Neural cell (in vitro differentiated cells): ENCODE measurements at regions not wholly inside any gene's neighbourhood (a gene's known extent, or its start where the extent isn't known, plus 50 kb on each side); places are given as distances from the start of the nearest gene placed in this dataset.

Experiments
- CTCF ChIP-seq: fragments of 450-650 bp; IDR thresholded peaks from 2 replicates; pipeline ENCODE4 v1.5.1; 2014; ENCODE audit warnings: antibody characterized with exemption, mild to moderate bottlenecking, moderate library complexity; ENCODE audit not compliant: poor library complexity, severe bottlenecking
- EP300 ChIP-seq: fragments of 450-650 bp; conservative IDR thresholded peaks from 2 replicates; pipeline ENCODE4 v1.6.1; 2014; ENCODE audit warnings: antibody characterized with exemption, mild to moderate bottlenecking, moderate library complexity; ENCODE audit not compliant: poor library complexity, severe bottlenecking
- EZH2 ChIP-seq: fragments of 200-600, 300-800 bp; shearing (Covaris generic), sonication (generic); IDR thresholded peaks from 2 replicates; pipeline ENCODE4 v1.6.1; 2014; ENCODE audit warnings: antibody characterized with exemption, low read length, borderline replicate concordance, mild to moderate bottlenecking; ENCODE audit not compliant: insufficient read depth, poor library complexity, severe bottlenecking
- POLR2AphosphoS5 ChIP-seq: IDR thresholded peaks from 2 replicates; pipeline ENCODE4 v1.6.1; 2012
- RAD21 ChIP-seq: fragments of 450-650 bp; conservative IDR thresholded peaks from 2 replicates; pipeline ENCODE4 v1.6.1; 2014; ENCODE audit warnings: antibody characterized with exemption, mild to moderate bottlenecking, moderate library complexity
- REST ChIP-seq: IDR thresholded peaks from 2 replicates; pipeline ENCODE4 v1.6.1; 2012; ENCODE audit warnings: borderline replicate concordance
- SMC3 ChIP-seq: fragments of 450-650 bp; conservative IDR thresholded peaks from 2 replicates; pipeline ENCODE4 v1.6.1; 2014; ENCODE audit warnings: antibody characterized with exemption, mild to moderate bottlenecking, moderate library complexity; ENCODE audit not compliant: poor library complexity
- TAF1 ChIP-seq: IDR thresholded peaks from 2 replicates; pipeline ENCODE4 v1.6.1; 2012; ENCODE audit warnings: low read depth

- no peak for TF ChIP-seq REST
- no peak for TF ChIP-seq CTCF
- no peak for TF ChIP-seq POLR2AphosphoS5
- no peak for TF ChIP-seq EZH2
- TF ChIP-seq EP300: no peak
- no peak for TF ChIP-seq TAF1
- TF ChIP-seq SMC3: no peak
- TF ChIP-seq RAD21: no peak
Measured at GRCh38 chr7:53794816-53795215, 747.4 kb upstream of the VSTM2A start.
